Mesendoderm (in vitro differentiated cells): ENCODE measurements at regions not wholly inside any gene's neighbourhood (a gene's known extent, or its start where the extent isn't known, plus 50 kb on each side); places are given as distances from the start of the nearest gene placed in this dataset.
A peak's percentile ranks its signal among the peaks of the same experiment; 100 is the strongest.

Experiments used
- DNase-seq: peaks from one replicate; pipeline ENCODE4 v3.0.0; 2013
- H2AK5ac ChIP-seq: 2 replicates; pipeline ENCODE4 v1.6.1; 2013; ENCODE audit warnings: low read length, inconsistent platforms
- H2BK120ac ChIP-seq: 2 replicates; pipeline ENCODE4 v1.6.1; 2013; ENCODE audit warnings: low read depth, mild to moderate bottlenecking, low read length, moderate library complexity, mixed read lengths
- H2BK15ac ChIP-seq: replicated peaks from 2 replicates; pipeline ENCODE4 v1.6.1; 2013; ENCODE audit warnings: low read depth, mild to moderate bottlenecking, moderate library complexity
- H2BK5ac ChIP-seq: 2 replicates; pipeline ENCODE4 v1.6.1; 2013; ENCODE audit warnings: low read length, inconsistent platforms
- H3K18ac ChIP-seq: 2 replicates; pipeline ENCODE4 v1.6.1; 2013; ENCODE audit warnings: mild to moderate bottlenecking, low read length, mixed read lengths
- H3K23ac ChIP-seq: one replicate; pipeline ENCODE4 v1.6.1; 2013; ENCODE audit warnings: low read length
- H3K27ac ChIP-seq: 2 replicates; pipeline ENCODE4 v1.5.1; 2013; ENCODE audit warnings: low read depth, mild to moderate bottlenecking, inconsistent platforms, low read length, moderate library complexity
- H3K27me3 ChIP-seq: 2 replicates; pipeline ENCODE4 v1.6.1; 2013; ENCODE audit warnings: low read length, control low read depth, mild to moderate bottlenecking, inconsistent platforms; ENCODE audit not compliant: insufficient read depth, poor library complexity
- H3K36me3 ChIP-seq: 2 replicates; pipeline ENCODE4 v1.6.1; 2013; ENCODE audit warnings: low read length, inconsistent platforms; ENCODE audit not compliant: control insufficient read depth, insufficient read depth
- H3K4ac ChIP-seq: one replicate; pipeline ENCODE4 v1.6.1; 2013; ENCODE audit warnings: low read depth, mild to moderate bottlenecking, low read length, moderate library complexity
- H3K4me1 ChIP-seq: 2 replicates; pipeline ENCODE4 v1.6.1; 2013; ENCODE audit warnings: low read depth, low read length, inconsistent platforms; ENCODE audit not compliant: control insufficient read depth
- H3K4me2 ChIP-seq: 2 replicates; pipeline ENCODE4 v1.6.1; 2013; ENCODE audit warnings: low read length
- H3K4me3 ChIP-seq: 2 replicates; pipeline ENCODE4 v1.5.1; 2013; ENCODE audit warnings: mild to moderate bottlenecking, low read length
- H3K56ac ChIP-seq: one replicate; pipeline ENCODE4 v1.6.1; 2013; ENCODE audit warnings: low read length
- H3K79me1 ChIP-seq: 2 replicates; pipeline ENCODE4 v1.6.1; 2013; ENCODE audit warnings: low read length, inconsistent platforms
- H3K79me2 ChIP-seq: 2 replicates; pipeline ENCODE4 v1.6.1; 2013; ENCODE audit warnings: mild to moderate bottlenecking, low read length; ENCODE audit not compliant: control insufficient read depth, insufficient read depth
- H3K9ac ChIP-seq: 2 replicates; pipeline ENCODE4 v1.6.1; 2013; ENCODE audit warnings: low read length, inconsistent platforms
- H4K5ac ChIP-seq: one replicate; pipeline ENCODE4 v1.6.1; 2013; ENCODE audit warnings: low read length
- H4K8ac ChIP-seq: one replicate; pipeline ENCODE4 v1.6.1; 2013; ENCODE audit warnings: low read depth, mild to moderate bottlenecking, control low read depth, low read length, moderate library complexity
- WGBS: extraction: QIAGEN DNeasy Blood & Tissue Kit; methylation state at CpG from one replicate; pipeline ENCODE4 v1.1.7; 2013; ENCODE audit warnings: low lambda C conversion rate, missing lambda C conversion rate; ENCODE audit not compliant: insufficient coverage; ENCODE audit errors: extremely low coverage; 5-methylcytosine and 5-hydroxymethylcytosine counted together

DNA sequence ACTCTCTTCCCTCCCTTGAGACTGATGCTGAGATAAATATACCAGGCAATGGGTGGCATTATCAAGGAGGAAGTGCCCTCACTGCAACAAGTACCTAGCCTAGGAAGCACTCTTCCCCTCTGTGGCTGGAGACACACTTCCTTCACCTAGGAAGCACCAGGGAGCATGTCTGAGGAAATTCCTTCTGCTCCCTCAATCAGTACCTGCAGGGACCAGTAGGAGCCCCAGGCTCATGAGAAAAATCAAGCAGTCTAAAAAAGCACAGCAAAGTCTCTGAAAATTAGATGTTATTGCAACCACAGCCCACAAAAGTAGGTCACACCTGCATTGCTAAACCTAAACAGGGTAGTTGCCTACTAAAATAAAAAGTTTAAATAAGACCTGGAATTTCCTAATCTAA lies 78.2 kb upstream of the TRPM1 start:
- Histone ChIP-seq H2AK5ac (no peak overlapping the region), H3K4me3 (no peak overlapping the region), H2BK15ac (no peak overlapping the region), H3K79me2 (no peaks in the 10 kb centered on the region), H3K18ac (no peak overlapping the region), H3K56ac (no peak overlapping the region), H3K4ac (no peak overlapping the region), H3K9ac (no peak overlapping the region), H4K8ac (no peak overlapping the region), H2BK5ac (no peak overlapping the region), H3K4me2 (no peak overlapping the region), H3K36me3 (no peaks in the 10 kb centered on the region), H4K5ac (no peak overlapping the region), H2BK120ac (no peak overlapping the region), H3K27me3 (no peaks in the 10 kb centered on the region), H3K79me1 (no peaks in the 10 kb centered on the region), H3K27ac (no peak overlapping the region), H3K23ac (no peak overlapping the region), H3K4me1 (no peaks in the 10 kb centered on the region)
- peak; percentile 67 for DNase-seq

GRCh38 chr15:31193291-31193690 lies 91.8 kb upstream of the TRPM1 start:
- Histone ChIP-seq H3K23ac (no peak overlapping the region), H3K79me2 (no peaks in the 10 kb centered on the region), H2AK5ac (no peak overlapping the region), H3K56ac (no peak overlapping the region), H2BK5ac (no peak overlapping the region), H3K9ac (no peak overlapping the region), H3K18ac (no peak overlapping the region), H4K5ac (no peak overlapping the region), H3K36me3 (no peaks in the 10 kb centered on the region), H3K4me1 (no peaks in the 10 kb centered on the region), H3K4me2 (no peak overlapping the region), H2BK15ac (no peak overlapping the region), H3K27ac (no peak overlapping the region), H3K27me3 (no peaks in the 10 kb centered on the region), H2BK120ac (no peak overlapping the region), H3K4me3 (no peak overlapping the region), H4K8ac (no peak overlapping the region), H3K4ac (no peak overlapping the region), H3K79me1 (no peaks in the 10 kb centered on the region)
- no CpG with 5 or more reads among the region's 10 CpGs for WGBS
- no peak for DNase-seq

- Histone ChIP-seq H3K79me1 (no peaks in the 10 kb centered on the region), H4K8ac (no peak overlapping the region), H3K4ac (no peak overlapping the region), H3K4me3 (no peak overlapping the region), H3K79me2 (no peaks in the 10 kb centered on the region), H3K27me3 (no peaks in the 10 kb centered on the region), H3K56ac (no peak overlapping the region), H3K9ac (no peak overlapping the region), H2BK120ac (no peak overlapping the region), H2AK5ac (no peak overlapping the region), H3K23ac (no peak overlapping the region), H2BK15ac (no peak overlapping the region), H2BK5ac (no peak overlapping the region), H3K36me3 (no peaks in the 10 kb centered on the region), H3K4me2 (no peak overlapping the region), H3K27ac (no peak overlapping the region), H3K4me1 (no peaks in the 10 kb centered on the region), H3K18ac (no peak overlapping the region), H4K5ac (no peak overlapping the region)
- no CpG with 5 or more reads among the region's 2 CpGs for WGBS
- no peak for DNase-seq
Observed at GRCh38 chr15:31195871-31196270, 94.3 kb upstream of the TRPM1 start.

GRCh38 chr15:31197497-31198414 lies 96.2 kb upstream of the TRPM1 start:
- Histone ChIP-seq H3K4me1 (no peaks in the 10 kb centered on the region), H3K23ac (no peak overlapping the region), H3K4ac (no peak overlapping the region), H3K9ac (no peak overlapping the region), H2BK5ac (no peak overlapping the region), H2BK15ac (no peak overlapping the region), H3K4me2 (no peak overlapping the region), H3K18ac (no peak overlapping the region), H3K56ac (no peak overlapping the region), H3K27ac (no peak overlapping the region), H4K8ac (no peak overlapping the region), H4K5ac (no peak overlapping the region), H3K79me2 (no peaks in the 10 kb centered on the region), H3K27me3 (no peaks in the 10 kb centered on the region), H3K4me3 (no peak overlapping the region), H3K79me1 (no peaks in the 10 kb centered on the region), H2BK120ac (no peak overlapping the region), H2AK5ac (no peak overlapping the region), H3K36me3 (no peaks in the 10 kb centered on the region)
- peak; percentile 65 for DNase-seq
- no CpG with 5 or more reads among the region's 15 CpGs for WGBS

GRCh38 chr15:31200735-31201151 lies 99.2 kb upstream of the TRPM1 start:
- WGBS: no CpG with 5 or more reads among the region's 16 CpGs
- H3K4me2 ChIP-seq: no peak overlapping the region
- no peak overlapping the region for H3K27ac ChIP-seq
- no peak overlapping the region for H3K9ac ChIP-seq
- H3K4me1 ChIP-seq: no peaks in the 10 kb centered on the region
- H2AK5ac ChIP-seq: no peak overlapping the region
- H3K18ac ChIP-seq: no peak overlapping the region
- no peaks in the 10 kb centered on the region for H3K79me2 ChIP-seq
- no peak overlapping the region for H3K4me3 ChIP-seq
- H2BK120ac ChIP-seq: no peak overlapping the region
- H3K27me3 ChIP-seq: no peaks in the 10 kb centered on the region
- peak; percentile 83 for DNase-seq
- no peak overlapping the region for H2BK5ac ChIP-seq
- H4K8ac ChIP-seq: no peak overlapping the region
- no peak overlapping the region for H4K5ac ChIP-seq
- H3K23ac ChIP-seq: no peak overlapping the region
- H3K36me3 ChIP-seq: no peaks in the 10 kb centered on the region
- H3K79me1 ChIP-seq: no peaks in the 10 kb centered on the region
- no peak overlapping the region for H3K4ac ChIP-seq
- H3K56ac ChIP-seq: peak overlapping the region; percentile 64
- H2BK15ac ChIP-seq: no peak overlapping the region

- Histone ChIP-seq H3K4me1 (no peaks in the 10 kb centered on the region), H3K4me2 (no peak overlapping the region), H2AK5ac (no peak overlapping the region), H2BK120ac (no peak overlapping the region), H3K4me3 (no peak overlapping the region), H4K8ac (no peak overlapping the region), H3K79me1 (no peaks in the 10 kb centered on the region), H3K27me3 (no peaks in the 10 kb centered on the region), H3K56ac (no peak overlapping the region), H3K4ac (no peak overlapping the region), H2BK15ac (no peak overlapping the region), H3K36me3 (no peaks in the 10 kb centered on the region), H3K79me2 (no peaks in the 10 kb centered on the region), H2BK5ac (no peak overlapping the region), H3K18ac (no peak overlapping the region), H4K5ac (no peak overlapping the region), H3K23ac (no peak overlapping the region), H3K27ac (no peak overlapping the region), H3K9ac (no peak overlapping the region)
- DNase-seq: no peak
- WGBS: no CpG with 5 or more reads among the region's 8 CpGs
Observed at GRCh38 chr15:31202953-31203352, 101.4 kb upstream of the TRPM1 start.
